GM18907 (cell line): ENCODE measurements at regions not wholly inside any gene's neighbourhood (a gene's known extent, or its start where the extent isn't known, plus 50 kb on each side); places are given as distances from the start of the nearest gene placed in this dataset.
"Not testable (repeated sequence)": the region's sequence is repeated elsewhere in the genome, so short reads cannot be mapped to it uniquely, and the experiment has no call there.

Experiments
- ATAC-seq: cut with Tn5 transposase; IDR thresholded peaks from one replicate; pipeline ENCODE4 v1.9.1; 2021; ENCODE audit warnings: mild to moderate bottlenecking, moderate library complexity; ENCODE audit not compliant: unreplicated experiment

DNA sequence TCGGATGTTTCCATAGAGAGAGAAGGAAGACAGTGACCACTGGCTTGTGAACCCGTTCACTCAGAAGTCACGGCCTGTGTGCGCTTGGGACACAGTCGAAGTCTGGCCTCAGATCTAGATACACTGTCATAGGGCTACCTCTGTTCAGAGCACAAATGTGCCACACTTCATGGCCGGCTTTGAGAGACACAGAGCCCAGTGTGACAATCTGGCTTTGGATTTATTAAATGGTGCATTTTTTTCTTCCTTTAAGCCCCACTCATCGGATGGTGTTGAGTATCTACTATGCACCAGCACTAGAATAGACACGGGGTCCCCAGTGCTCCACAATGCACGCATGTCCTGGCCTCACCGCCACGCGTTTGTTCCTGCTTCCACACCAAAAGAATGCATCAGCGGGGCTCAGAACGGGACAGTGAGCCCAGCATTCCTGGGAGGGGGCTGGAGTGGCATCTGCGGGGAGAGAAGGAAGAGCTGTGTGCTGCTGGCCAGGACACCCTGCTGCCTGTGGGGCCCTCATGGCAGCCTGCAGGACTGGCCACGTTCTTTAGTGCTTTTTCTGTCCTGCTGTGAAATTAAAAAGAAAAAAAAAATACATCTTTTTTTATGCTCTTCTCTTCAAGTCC lies 738.9 kb upstream of the SALL3 start:
- no peak for ATAC-seq

DNA sequence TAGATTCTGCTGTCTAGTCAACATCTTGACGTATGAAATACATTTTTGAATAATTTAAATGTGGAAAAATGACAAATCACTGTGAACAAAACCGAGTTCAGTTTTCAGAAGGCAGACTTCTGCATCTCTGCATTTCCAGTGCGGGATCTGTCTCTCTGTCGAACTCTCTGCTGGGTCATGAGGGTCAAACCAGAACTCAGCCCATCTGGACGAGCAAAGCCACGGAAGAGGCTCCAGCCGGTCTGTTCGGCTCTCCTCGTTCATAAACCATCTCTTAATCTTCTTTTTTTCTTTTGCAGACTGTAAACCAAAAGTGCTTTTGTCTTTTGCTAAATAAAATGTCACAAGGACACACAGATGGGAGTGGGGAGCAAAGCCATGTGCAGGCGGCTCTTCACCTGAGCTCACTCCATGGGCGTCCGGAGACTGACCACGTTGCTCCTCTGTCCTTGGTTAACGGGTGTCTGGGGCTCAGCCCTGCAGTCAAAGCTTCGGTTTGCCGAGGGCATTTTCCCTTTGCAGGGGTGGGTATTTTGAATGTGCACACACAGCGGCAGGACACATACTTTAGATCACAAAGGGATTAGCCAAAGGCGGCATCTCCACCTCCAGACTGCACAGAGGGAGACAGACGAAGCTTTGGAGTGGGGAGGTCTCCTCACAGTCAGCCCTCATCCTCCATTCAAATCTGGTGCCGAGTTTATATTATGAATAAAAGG lies 737.9 kb upstream of the SALL3 start:
- no peak for ATAC-seq

DNA sequence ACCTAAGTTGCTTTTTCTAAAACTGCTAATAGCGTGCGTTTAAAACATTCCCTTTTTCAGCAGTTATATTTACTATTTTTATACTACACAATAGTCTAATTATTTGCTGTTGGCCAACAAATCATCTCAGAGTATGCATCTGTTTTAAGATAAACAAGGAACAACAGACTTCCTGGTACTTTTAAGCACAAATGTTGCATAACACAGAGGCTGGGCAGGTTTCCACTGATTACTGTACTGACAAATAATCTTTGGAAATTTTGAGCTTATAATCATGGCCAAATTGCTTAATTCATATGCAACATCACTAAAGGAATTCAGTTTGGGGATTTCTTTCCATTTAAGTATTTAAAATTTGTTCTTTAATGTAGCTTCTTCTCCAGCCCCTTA lies 737.4 kb upstream of the SALL3 start:
- ATAC-seq, result no peak

DNA sequence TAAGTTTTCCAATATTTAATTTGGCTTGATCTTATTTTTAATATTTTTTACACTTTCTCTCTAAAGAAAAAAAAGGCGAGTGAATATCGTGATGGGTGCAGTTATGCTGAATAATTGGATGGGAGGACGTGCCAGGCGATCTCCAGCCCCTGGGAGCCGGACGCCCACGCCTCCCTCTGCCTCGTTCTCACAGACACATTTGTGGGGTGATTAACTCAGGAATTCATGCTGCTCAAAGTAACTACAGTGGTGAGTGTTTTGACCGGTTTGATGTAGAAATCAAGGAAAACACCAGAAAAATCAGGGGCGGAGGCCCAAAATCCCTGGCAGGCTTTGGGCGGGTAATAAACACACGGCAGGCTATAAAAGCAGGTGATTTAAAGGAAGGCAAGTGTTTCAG lies 736.8 kb upstream of the SALL3 start:
- ATAC-seq, result no peak

DNA sequence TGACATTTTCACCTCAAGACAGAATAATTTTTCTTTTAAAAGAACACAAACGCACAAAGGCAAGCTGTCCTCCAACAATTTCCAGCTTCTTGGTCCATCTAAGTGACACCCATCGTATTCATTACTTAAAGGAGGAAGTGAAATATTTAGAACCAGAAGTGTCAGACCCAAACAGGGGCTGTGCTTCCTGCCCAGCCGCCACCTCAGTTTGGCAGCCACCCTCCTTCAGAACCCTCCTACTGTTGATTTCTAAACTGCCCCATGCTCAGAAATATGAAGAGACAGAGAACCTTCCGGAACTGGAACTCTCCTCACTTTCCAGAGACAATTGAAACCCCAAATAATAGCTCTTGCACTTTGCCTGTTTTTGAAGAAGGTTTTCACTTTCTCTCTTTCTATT lies 734.8 kb upstream of the SALL3 start:
- no peak for ATAC-seq

DNA sequence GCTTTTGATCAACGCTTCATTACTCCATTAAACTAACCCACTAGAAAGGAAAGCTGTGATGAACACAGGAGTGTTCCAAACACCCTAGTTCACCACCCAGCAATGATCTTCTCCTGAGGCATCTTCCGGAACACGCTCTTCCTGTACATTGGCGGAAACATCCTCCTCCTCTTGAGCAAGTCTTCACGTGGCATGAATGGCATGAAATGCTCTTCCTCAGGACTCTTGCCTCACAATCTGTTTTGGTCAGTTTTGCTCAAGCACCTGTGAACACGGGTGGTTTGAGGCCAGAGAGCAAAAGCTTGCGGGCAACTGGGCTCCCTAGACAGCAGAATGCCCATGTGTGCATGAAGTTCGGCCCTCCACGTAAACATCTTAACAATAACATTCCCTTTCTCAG lies 734.2 kb upstream of the SALL3 start:
- ATAC-seq, result no peak

DNA sequence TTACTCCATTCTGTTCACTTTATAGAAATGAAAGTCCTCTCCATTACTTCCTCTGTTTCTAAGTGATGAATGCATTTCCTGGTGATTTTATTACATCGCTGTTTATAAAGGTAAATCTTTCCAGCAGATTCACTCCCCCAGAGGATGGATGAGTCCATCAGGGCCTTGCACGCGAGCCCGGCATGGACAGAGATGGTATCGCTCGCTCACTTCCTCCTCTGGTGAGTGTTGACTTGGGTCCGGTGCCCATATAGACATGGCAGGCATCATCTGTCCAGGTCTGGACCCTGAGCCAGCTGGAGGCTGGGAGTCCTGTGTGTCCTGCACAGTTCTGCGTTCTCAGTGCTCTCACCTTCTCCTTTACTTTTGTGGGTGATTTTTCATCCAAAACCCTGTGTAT lies 733.6 kb upstream of the SALL3 start:
- ATAC-seq, result no peak

DNA sequence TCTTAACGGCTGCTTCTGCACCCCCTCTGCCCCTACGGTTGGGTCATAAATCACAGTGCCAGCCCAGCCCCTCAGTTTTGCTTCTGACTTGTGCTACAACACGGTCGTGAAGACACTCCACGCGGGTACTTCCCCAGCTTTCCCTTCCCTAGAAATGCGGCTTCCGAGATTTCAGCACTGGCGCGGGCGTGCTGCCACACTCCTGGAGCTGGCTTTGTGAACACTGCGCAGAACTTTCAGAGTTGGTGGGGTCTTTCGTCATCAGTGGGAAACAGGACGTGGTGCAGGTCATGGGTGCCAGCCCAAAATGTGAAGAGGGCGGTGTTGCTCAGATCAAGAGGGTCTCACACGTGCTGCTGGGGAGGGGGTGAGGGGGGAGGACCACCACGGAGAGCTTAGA lies 733.0 kb upstream of the SALL3 start:
- ATAC-seq, result no peak

DNA sequence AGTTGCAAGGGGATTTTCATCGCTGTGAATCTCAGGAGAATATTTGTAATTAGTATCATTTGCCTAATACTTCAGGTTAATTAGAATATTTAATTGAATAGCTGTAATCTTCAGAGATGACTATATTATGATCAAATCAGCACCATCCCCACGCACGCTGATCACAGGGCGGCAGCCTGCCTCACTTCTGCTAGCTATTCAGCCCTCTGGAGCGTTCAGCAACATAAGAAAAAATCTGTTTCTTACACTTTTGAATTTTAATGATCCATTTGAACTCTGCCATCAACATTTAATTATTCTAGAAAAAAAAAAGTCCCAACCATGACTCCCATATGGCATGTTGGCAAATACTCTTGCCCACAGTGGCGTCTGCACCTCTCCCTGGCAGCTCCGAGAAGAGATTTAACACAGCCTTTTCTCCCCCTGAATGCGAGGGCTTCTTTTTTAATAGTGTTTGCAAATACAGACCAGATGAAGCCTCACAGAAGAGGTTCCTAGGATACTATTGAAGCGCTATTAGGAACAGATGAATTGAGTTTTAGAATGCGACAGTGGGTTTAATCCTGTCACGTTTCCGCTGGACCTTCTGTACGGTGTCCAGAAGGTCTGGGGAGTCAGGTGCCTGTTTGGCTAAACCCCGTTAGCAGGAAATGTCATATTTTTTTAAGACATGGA lies 731.9 kb upstream of the SALL3 start:
- ATAC-seq, result no peak

DNA sequence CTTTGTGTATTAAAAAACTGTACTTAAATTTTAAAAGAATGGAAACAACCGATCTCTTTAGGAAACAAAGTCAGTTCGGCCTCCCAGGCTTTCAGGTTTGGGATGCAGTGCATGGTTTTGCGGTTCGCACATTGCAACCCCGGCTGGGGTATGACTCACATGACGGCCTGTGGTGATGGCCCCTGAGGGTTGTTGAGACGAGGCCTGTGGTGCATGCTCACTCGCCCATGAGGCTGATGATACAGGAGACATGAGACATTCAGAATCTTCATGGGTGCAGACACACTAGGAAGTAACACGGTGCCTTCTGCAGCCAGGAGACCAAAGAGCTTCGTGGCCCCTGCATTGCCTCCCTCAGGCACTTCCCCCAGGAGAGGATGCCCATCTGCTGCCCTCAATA lies 724.6 kb upstream of the SALL3 start:
- no peak for ATAC-seq

DNA sequence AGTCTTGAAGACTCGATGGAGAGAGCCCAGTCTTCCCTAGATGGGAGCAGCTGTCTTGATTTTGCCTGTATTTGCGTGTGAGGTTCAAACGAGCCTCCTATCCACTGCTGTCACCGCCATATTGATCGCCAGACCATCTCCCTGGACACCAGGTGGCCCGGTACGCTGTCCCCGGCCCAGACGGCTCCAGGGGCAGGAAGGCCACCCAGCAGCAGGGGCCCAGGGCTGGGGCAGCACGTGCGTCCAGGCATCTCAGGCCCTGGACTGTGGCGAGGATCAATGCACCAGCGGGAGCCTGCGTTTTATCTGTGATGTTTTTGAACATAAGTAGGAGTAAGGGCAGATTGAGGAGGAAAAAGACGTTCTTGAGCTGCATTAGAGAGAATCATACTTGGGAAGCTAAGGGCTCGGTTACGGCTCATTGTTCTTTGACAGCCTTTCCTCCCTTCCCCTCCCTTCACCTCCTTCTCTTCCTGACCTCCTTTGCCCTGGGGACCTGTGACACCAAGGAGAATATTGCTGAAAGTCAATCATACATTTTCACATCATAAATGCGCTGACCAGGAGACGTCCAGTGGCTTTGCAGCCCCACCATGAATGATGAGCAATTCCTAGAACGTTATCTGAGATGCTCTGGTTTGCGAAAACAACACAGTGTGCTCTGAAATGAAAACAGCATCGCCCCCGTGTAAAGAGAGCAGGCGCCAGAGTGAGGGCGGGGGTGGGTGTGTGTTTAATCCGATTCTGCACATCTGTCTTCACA lies 711.2 kb upstream of the SALL3 start:
- ATAC-seq, result no peak

DNA sequence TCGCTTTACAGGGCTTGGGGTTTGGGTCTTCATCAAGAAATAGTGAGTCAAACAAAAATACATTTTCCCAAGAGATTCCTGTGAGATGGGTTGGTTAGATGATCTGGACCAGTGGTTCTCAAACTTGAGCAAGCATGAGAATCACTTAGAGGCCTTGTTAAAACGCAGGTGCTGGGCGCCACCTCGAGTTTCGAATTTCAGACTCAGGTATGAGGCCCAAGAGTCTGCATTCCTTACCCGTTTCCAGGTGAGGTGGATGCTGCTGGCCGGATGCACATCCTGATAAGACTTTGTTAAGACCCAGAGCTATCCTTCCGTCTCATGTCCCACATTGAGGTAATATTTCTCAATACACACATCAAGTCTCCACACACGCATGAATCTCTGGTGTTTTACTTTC lies 707.8 kb upstream of the SALL3 start:
- no peak for ATAC-seq

DNA sequence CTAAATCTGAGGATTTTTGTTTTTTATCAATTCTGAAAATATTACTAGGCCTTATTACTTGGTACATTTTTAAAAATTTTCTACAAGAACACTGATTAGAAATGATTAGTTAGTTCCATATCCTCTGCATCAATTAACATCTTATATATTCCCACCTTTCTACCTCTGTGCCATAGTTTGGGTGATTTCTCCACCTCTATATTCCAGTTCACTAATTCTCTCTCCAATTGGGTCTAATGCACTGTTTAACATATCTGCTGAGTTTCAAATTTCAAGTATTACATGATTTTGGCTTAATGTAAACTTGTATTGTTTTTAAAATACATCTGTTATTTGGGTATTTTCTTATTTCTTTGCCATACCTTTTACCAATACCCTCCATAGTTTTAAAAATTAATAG lies 705.7 kb upstream of the SALL3 start:
- no peak for ATAC-seq

DNA sequence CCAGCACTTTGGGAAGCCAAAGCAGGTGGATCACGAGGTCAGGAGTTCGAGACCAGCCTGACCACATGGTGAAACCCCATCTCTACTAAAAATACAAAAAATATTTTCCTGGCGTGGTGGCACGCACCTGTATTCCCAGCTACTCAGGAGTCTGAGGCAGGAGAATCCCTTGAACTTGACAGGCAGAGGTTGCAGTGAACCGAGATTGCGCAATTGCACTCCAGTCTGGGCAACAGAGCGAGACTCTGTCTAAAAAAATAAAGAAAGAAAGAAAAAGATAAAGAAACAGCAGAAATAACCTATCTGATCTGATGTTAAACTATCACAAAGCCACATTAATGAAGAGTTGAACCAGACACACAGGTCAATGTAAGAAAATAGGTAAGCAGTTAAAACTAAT lies 696.2 kb upstream of the SALL3 start:
- not testable (repeated sequence) for ATAC-seq

DNA sequence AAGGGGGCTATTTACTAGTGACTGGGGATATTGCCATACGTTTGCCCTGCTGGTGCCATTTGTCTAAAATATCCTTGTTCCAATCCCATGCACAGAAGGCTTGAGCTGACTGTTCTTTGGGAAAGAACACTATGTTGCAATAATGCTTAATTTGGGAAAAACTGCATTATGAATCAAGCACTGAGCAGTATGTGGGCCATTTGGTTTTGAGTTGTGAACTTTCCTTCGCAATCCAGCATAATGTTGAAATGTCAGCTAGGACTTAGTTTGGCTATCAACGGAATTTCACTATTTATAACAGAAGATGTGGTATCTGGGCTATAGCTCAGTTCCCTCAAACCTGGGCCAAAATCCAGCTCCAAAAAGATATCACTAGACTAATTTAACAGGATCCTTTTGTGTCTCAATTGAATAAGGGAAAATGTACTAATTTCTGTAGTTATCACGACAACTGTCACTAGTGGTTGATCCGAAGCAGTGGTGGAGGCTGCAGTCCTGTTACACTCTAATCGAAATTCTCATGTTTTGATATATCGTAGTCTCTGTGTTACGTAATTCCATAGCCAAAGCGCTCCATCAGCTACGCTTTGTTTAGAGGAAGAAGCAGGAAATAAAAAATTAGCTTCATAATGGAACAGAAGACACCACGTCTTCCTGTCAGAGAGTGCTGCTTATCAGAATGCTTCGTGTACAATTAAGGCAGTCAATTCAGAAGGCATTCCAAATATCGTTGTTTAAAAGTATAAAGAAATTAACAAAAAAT lies 686.8 kb upstream of the SALL3 start:
- no peak for ATAC-seq

DNA sequence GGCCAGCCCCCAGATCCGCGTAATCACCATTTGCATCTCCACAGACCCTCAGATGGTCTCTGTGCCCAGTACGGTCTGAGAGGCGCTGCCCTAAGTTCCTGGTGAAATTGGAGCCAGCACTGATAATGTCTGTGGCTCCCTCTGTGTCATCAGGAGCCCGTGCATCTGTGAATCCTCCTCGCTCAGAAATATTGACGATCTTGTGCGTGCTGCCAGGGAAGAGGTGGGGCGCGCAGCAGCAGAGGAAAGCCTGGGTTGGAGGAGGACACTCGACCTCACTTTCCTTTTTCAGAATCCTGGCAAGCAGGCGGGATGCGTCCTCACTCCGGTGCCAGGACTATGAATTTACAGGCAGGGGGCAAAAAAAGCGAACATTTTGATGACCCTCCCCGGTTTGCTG lies 686.1 kb upstream of the SALL3 start:
- ATAC-seq, result no peak

DNA sequence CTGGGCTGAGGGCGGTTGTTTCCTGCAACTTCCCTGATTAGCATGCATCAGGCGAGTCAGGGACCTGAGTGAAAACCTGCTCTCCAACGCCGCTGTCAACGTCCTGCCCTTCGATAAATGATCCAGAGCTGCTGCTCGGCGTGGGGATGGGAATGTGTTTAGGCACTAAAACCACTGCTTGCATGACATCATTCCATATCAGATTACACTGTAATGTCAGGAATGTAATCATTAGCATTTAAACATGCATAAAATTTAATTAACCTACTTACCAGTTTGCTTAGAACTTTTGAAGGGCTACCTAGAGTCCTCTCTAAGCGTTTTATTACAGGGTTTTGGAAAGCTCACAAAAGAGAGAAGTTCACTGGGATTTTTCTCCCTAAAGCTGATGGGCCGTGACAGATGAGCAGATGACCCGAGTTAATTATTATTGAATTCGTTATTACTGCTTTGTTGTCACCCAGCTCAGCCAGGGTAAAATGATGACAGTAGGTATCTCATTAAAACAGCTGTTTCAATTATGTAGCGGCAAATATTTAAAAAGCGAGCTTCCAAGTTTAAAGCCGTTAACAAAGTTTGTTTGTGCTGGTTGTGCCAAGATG lies 685.6 kb upstream of the SALL3 start:
- ATAC-seq, result no peak

DNA sequence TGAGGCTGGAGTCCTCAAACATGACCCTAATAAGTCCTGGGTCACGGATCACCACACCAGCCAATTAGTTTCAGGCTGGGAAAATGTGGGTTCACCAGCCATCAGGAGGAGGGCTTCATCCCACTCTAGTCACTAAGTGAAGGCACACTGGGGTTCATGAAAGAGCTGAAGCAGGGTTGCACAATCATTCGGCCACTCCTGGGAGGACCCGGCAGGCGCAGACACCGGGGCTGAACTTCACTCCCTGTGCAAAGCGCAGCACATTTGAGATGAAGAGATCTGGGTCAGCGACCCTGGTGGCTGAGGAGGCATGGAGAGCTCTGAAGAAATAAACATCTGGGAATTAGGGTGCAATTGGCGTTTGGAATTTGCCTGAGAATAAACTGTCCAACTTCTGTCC lies 684.4 kb upstream of the SALL3 start:
- no peak for ATAC-seq

DNA sequence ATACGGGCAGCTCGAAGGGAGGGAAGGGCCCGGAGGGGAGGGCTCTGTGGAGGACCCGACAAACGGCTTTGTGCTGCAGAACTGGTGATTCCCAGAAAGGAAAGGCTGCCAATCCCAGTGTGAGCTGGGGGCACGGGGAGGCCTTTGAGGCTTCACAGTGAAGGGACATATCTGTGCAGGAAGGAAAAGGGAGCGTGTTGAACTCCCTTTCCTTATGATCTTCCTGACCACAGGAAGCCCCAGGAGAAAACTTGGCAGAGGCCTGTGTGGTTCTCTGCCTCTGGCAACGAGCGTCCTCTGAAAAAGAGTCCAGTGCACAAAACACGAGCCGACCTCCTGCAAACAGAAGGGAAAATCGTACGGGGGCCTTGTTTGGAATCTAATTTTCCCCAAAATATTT lies 683.5 kb upstream of the SALL3 start:
- ATAC-seq, result no peak

DNA sequence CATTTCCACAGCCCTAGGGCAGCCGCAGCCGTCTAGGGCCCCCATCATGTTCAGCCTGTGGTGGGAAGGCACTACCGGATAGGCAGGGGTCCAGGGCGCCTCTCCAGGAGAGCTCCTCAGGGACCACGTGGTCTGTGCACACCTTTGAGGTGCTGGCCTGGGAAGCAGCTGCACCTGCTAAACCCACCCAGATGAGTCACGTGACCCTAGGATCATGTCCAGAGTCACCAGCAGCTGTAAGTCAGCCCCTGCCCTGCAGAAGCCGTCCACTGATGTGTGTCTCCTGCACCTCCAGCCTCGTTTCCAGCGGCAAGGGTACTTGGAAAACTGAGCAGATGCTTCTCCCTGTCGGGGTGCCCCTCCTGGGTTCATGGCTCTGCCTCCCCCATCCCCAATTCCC lies 682.6 kb upstream of the SALL3 start:
- no peak for ATAC-seq
